Right lobe of liver (tissue), 6 donors: ENCODE measurements at regions not wholly inside any gene's neighbourhood (a gene's known extent, or its start where the extent isn't known, plus 50 kb on each side); places are given as distances from the start of the nearest gene placed in this dataset.

Experiments used
- ATAC-seq, 4 donors: fragments of 200-7000 bp; cut with Tn5 transposase; one replicate each; pipeline ENCODE4 v1.9.1; 2020; ENCODE audit warnings: mild to moderate bottlenecking in 4 of 4, moderate library complexity in 4 of 4
- DNase-seq, 3 donors: peaks; one replicate each; pipeline ENCODE4 v3.0.0-alpha.2; 2020
- H3K27ac ChIP-seq, 3 donors: fragments of 200-600 bp; one replicate each; pipeline ENCODE4 v1.8.0; 2022
- H3K27me3 ChIP-seq, 2 donors: fragments of 200-600 bp; one replicate each; pipeline ENCODE4 v1.8.0; 2022
- H3K36me3 ChIP-seq, 4 donors: fragments of 200-600 bp; sonication (generic) in 1 of 4; one replicate each; pipeline versions ENCODE4 v1.5.1 to v1.8.0; 2017 to 2022; ENCODE audit warnings: control low read depth in 1 of 4
- H3K4me1 ChIP-seq, 4 donors: fragments of 200-600 bp; sonication (generic) in 1 of 4; one replicate each; pipeline versions ENCODE4 v1.5.1 to v1.8.0; 2017 to 2022; ENCODE audit warnings: control low read depth in 1 of 4
- H3K4me3 ChIP-seq, 3 donors: fragments of 200-600 bp; one replicate each; pipeline ENCODE4 v1.8.0; 2022
- H3K9me3 ChIP-seq, 4 donors: fragments of 200-600 bp; sonication (generic) in 1 of 4; one replicate each; pipeline versions ENCODE4 v1.5.1 to v1.8.0; 2017 to 2022; ENCODE audit warnings: control low read depth in 1 of 4
- CTCF ChIP-seq, 4 donors: fragments of 200-600 bp in 3 of 4; fragments of 450-650 bp in 1 of 4; IDR thresholded peaks; one replicate each; pipeline versions ENCODE4 v1.5.1 to v1.8.0; 2016 to 2022; ENCODE audit warnings: antibody characterized with exemption in 4 of 4, mild to moderate bottlenecking in 2 of 4
- POLR2A ChIP-seq: fragments of 450-650 bp; IDR thresholded peaks from one replicate; pipeline ENCODE4 v1.6.1; 2017; ENCODE audit warnings: antibody characterized with exemption, mild to moderate bottlenecking
- WGBS: methylation state at CpG from one replicate; pipeline ENCODE4 v1.1.6; 2018; ENCODE audit warnings: low coverage, low lambda C conversion rate; ENCODE audit not compliant: insufficient coverage; ENCODE audit errors: missing lambda C conversion rate; 5-methylcytosine and 5-hydroxymethylcytosine counted together
- intact Hi-C, 2 donors: fragments of 100-400 bp; cut with DNase I; formaldehyde crosslinking; loops; one replicate each; pipeline versions ENCODE4 v1.11.2 to v1.14.1; 2022
- donor health status: DM: no; HTN: yes; CAD: no.
- donor health status: DM: no; HTN: no; CAD: no.
- donor health status: DM: no; HTN: no; CAD: no.
- donor health status: DM: no; HTN: yes; CAD: no.
- donor health status: DM: no; HTN: yes; CAD: no.

- H3K27me3 ChIP-seq: no peaks in the 10 kb centered on the region
- no peak for TF ChIP-seq CTCF (IDR thresholded peaks at IDR 0.05)
- no peak for TF ChIP-seq POLR2A
- no peak overlapping the region for H3K4me3 ChIP-seq
- H3K27ac ChIP-seq: peak overlapping the region; percentile 9 to 52 (median 30)
- no peaks in the 10 kb centered on the region for H3K36me3 ChIP-seq
- ATAC-seq: peak; percentile 77 to 88 (median 78)
- 0% methylated on average over 2 of the region's 7 CpGs for WGBS
- intact Hi-C loops: no loop called here
- no peaks in the 10 kb centered on the region for H3K9me3 ChIP-seq
- peak; percentile 76 to 79 (median 78) for DNase-seq
- H3K4me1 ChIP-seq: peaks cover 0 to 38% (median 17%) of the 10 kb centered on the region in 4 donors
Observed at GRCh38 chr14:73771848-73772638, 57.9 kb upstream of the PNMA1 start.

DNA sequence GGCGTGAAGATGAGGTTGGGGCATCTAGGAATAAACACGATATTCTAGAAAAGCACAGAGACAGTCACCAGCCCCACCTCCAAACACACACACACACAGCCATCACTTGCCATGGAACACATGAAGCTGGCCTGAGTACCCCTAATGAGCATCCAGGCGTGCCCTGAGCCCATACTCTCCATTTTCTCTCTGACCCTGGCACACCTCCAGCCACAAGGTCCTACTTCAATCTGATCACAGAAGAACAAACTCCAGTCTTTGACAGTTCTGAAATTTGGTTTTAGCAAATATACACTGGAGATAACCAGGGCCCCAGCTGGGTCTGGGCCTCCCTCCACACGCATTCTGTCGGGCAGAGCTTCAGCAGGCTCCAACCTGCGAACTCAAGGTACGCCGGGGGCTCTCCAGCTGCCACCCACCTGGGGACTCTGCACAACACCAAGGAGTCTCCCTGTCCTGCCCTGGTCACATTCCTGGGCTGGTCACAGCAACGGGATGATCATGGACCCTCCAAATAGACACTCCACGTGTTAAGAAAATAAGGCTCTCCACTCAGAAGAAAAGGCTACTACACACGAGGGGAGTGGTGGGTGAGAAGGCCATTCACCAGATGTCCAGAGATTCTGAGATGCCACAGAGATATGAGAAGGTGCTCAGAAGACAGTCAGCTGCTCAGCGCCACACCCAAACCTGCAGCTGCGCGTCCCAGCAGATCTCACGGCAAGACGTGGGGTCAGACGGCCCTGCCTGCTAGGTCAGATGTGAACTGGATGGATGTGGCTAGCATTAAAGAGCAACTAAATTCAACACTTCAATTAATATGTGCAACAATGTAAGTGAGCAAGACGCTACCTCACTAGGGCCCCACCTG lies 57.0 kb upstream of the PNMA1 start:
- DNase-seq (peak in 2 of 3 donors; percentile 17 to 51), ATAC-seq (peak in 1 of 4 donors; percentile 3)
- peak overlapping the region; percentile 9 to 52 (median 30) for H3K27ac ChIP-seq
- WGBS: 68% methylated on average over 6 of the region's 18 CpGs
- H3K36me3 ChIP-seq: no peaks in the 10 kb centered on the region
- peaks cover 0 to 38% (median 17%) of the 10 kb centered on the region in 4 donors for H3K4me1 ChIP-seq
- intact Hi-C loops: no loop called here
- no peak overlapping the region for H3K4me3 ChIP-seq
- TF ChIP-seq CTCF (IDR thresholded peaks at IDR 0.05) (no peak), POLR2A (no peak)
- no peaks in the 10 kb centered on the region for H3K9me3 ChIP-seq
- H3K27me3 ChIP-seq: no peaks in the 10 kb centered on the region

DNA sequence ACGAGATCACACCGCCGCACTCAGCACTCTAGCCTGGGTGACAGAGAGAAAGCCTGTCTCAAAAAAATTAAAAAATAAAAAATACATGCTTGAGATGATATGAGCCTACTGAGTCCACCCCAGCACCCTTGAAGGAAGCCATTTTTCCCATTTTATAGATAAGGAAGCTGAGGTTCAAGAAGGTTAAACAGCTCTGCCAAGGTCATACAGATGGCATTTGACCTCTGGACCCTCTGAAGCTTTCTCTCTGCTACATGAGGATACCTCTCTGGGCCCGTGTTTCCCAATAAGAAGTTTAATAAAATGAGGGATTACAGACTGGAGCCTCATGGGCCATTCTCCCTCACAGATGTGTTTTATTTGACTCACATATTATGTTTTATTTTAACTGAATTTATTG lies 53.9 kb upstream of the PNMA1 start:
- Histone ChIP-seq H3K36me3 (no peaks in the 10 kb centered on the region), H3K27me3 (no peaks in the 10 kb centered on the region), H3K4me1 (peaks cover 8 to 57% (median 28%) of the 10 kb centered on the region in 4 donors), H3K4me3 (no peak overlapping the region), H3K27ac (no peak overlapping the region), H3K9me3 (no peaks in the 10 kb centered on the region)
- ATAC-seq: no peak
- TF ChIP-seq CTCF (IDR thresholded peaks at IDR 0.05) (no peak), POLR2A (no peak)
- 73% methylated on average over 4 of the region's 4 CpGs for WGBS
- no peak for DNase-seq
- intact Hi-C loops: no loop called here

DNA sequence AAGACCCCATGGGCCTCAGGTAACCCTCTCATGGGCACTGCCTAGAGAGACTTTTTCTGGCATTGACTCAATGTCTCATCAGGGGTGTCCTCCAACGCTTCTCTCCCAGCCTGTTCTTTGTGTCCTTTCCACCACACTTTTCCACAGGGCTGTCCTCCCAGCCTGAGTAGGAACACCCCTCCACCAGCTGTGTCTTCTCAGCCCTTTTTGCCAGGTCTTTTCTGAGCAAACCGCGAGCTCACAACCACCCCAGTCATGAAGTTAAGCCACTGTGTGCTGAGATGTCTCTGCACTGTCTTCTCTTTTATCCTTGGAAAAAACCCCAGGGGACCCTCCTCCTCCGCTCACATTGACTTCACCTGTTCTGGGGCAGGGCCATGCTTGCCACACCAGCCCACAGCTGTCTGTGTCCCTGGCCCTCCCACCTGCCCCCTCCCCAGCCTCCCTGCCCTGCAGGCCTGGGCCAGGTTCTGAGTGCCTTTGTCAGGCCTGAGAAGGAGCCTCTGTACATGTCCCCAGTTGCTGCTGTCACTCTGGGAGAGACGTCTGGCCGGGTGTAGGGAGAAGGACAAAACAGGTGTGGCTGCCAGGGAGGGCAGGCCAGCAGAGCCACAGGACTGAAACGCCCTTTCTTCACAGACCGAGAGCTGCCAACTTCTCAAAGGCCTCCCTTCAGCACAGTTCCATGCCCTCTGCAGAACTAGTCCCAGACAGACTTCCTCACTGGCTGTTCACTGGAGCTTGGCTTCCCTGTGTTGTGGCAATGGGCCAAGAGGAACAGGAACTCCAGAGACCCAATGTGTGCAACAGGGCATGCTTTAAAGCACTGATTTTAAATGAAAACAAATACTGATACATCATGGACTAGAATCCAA lies 50.5 kb upstream of the PNMA1 start:
- Histone ChIP-seq H3K27me3 (no peaks in the 10 kb centered on the region), H3K4me1 (peaks cover 11 to 67% (median 36%) of the 10 kb centered on the region in 4 donors), H3K4me3 (no peak overlapping the region), H3K9me3 (no peaks in the 10 kb centered on the region), H3K27ac (peak overlapping the region; percentile 78 to 99 (median 85)), H3K36me3 (no peaks in the 10 kb centered on the region)
- TF ChIP-seq POLR2A (no peak), CTCF (IDR thresholded peaks at IDR 0.05) (no peak)
- intact Hi-C loops: no loop called here
- ATAC-seq: peak; percentile 29 to 53 (median 52)
- DNase-seq: peak; percentile 68 to 83 (median 81)
- WGBS: 42% methylated on average over 7 of the region's 8 CpGs
